ENCODE measurements at regions not wholly inside any gene's neighbourhood (a gene's known extent, or its start where the extent isn't known, plus 50 kb on each side); places are given as distances from the start of the nearest gene placed in this dataset.
A peak's percentile ranks its signal among the peaks of the same experiment; 100 is the strongest.

DNA sequence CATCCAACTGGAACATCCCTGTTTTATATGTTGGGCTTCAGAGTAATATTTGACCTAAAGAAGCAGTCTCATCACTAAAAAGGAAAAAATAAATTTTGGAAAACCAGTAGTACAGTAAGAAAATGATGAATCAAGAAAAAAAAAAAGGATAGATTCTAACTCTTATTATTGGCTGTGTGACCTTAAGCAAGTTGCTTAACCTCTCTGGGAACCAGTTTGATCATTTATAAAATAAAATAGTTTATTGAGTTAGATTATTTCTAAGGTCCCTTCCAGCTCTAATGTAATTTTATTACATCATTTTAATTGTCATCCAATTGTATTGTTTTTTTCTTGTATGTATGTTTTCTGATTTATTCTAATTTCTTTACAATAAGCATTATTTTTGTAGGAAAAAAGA is 127.0 kb downstream of the PRELID2 start:
- DNase-seq = no peak

DNA sequence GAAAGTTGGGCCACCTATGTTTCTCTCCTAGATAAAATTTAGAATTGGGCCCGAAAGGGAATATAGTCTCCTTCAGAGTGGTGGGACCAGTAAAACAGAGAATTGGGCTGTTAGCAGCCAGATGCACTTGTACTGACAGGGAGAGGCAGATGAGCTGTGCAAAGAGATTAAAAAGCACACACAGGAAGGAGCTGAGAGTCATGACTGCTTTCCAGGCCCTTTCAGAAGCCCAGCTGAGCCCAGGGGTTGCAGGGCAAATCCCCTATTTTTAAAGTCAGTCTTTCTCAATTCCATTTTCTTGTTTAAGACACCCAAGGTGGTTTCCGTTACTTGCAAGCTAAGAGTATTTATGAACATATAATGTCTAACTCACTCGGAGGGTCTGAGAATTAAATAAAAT is 130.4 kb downstream of the PRELID2 start:
- no peak for DNase-seq

GRCh38 chr5:145703856-145704255 is 131.3 kb downstream of the PRELID2 start:
- no peak for DNase-seq

GRCh38 chr5:145701404-145701803 is 133.7 kb downstream of the PRELID2 start:
- DNase-seq = no peak

DNA sequence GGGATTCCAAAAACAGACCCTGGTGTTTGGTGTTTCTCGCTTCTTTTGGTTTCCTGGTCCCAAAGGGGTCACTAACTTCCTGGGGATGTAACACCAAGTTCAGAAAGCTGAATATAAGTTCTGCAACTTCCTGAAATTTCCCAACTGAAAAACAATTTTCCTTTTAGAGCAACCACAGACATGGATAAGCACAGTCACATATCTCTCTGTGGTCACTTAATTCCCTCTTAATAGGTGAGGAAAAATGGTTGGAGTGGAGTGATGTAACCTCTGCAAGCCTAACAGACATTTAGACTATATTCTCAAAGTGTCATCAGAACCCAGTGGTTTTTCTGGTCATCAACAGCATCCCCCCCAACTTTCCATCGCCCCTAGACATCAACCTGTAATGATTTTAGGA is 135.3 kb downstream of the PRELID2 start:
- no peak for DNase-seq

- DNase-seq = no peak
Measured at GRCh38 chr5:145697251-145697990, 137.7 kb downstream of the PRELID2 start.

GRCh38 chr5:145689235-145689634 is 145.9 kb downstream of the PRELID2 start:
- DNase-seq = no peak

DNA sequence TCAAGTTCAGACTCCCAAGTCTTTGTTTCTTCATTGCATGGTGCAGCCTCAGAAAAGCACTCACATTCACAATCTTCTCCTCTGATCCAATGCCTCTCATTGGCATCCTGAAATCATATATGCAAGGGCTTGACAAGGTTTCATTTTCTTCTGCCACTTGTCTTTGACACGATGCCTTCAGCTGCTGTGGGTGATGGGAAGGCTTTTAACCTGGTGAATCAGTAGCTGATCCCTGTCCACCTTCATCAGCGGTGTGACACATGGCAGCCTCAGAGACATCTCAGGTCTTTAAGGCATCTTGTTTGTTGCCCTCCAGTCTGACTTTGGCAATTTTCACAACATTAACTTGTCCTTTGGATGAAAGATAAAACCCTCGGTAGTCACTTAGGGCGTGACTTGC is 147.2 kb downstream of the PRELID2 start:
- no peak for DNase-seq

GRCh38 chr5:145685417-145685816 is 149.7 kb downstream of the PRELID2 start:
- no peak for DNase-seq

- DNase-seq = no peak
Measured at GRCh38 chr5:145683431-145683830, 151.7 kb downstream of the PRELID2 start.

DNA sequence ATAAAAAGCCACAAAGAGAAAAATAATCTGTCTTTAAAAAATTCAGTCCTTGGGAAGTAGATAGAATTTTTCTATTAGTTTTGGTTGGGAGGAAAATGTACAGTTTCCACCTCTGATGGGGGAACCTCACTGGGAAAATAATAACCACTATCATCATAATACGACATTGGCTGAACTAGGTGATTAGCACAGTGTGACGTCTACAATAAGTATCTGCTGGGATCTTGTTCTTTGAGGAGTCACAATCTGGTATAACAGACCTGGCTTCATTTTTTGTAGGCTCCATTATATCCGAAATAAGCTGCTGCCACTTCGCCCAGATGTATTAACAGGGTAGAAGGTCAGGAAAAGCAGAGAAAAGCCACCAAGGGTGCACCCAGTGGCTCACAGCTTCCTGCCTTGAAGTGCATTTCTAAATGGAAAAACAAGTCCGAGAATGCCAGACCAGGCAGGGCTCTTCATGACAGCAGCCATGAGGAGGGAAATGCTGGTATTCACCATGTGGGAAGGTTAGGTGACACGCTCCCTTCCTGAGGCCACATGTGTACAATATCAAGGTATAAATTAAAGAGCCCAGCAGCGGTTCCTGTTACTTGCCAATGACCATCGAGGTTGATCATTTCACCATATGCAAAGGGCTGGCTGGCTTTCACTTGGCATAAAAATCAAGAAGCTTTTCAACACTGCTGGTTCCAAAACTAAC is 152.8 kb downstream of the PRELID2 start:
- no peak for DNase-seq

- no peak for DNase-seq
Measured at GRCh38 chr5:145681686-145682085, 153.5 kb downstream of the PRELID2 start.

DNA sequence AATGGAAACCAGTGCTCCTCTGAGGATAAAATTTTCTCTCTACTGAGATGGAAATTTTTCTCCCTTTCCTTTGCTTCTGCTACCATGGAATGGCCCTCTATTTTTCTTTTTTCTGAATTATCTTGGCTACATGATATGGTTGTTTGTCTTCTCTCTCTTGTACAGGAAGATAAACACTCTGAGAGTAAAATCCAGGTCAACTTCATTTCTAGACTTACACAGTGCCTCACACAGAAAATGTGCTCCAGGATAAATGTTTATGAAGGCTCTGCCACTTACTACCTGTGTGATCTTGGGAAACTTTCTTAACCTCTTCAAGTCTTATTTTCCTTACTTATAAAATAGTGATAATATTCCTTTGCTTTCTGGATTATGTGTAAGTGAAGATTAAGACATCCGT is 153.9 kb downstream of the PRELID2 start:
- DNase-seq = no peak

- DNase-seq = peak; percentile 69
Measured at GRCh38 chr5:145680767-145681166, 154.4 kb downstream of the PRELID2 start.

GRCh38 chr5:145680169-145680568 is 155.0 kb downstream of the PRELID2 start:
- DNase-seq = no peak

DNA sequence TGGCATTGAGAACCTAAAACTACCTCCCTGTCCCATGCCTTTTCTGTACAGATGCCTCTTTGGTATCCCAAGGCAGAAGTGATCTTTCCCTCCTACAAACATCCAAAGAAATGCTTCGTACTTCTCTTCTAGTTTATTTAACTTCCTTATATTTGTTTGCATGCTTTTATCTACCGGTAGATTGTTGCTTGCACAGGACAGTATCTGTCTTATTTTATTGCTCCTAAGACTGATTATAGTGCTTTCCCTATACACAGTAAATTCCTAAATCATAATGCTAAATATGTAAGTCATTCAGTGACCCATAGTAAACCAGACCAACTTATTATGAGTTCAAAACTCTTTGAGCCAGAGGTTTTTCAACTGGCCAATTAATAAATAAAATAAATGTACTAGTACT is 156.9 kb downstream of the PRELID2 start:
- DNase-seq = no peak

- no peak for DNase-seq
Measured at GRCh38 chr5:145673786-145674185, 161.4 kb downstream of the PRELID2 start.

DNA sequence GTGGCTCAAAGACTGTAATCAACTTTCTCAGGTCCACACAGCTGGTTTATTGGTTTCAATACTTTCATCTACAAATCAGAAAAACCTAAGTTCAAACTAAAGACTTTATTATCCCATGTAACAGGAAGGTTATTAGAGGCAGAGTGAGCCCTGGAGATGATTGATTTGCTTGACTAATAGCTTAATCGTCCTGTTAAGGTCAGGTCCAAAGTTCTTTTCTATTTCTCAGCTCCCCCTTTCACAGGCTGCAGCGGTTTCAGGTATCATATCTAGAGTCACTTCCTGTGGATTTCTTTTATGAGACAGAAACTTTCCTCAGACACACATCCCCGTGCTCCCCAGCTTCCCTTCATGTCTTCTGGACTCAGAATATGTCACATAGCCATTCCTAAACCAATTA is 166.4 kb downstream of the PRELID2 start:
- DNase-seq = no peak

DNA sequence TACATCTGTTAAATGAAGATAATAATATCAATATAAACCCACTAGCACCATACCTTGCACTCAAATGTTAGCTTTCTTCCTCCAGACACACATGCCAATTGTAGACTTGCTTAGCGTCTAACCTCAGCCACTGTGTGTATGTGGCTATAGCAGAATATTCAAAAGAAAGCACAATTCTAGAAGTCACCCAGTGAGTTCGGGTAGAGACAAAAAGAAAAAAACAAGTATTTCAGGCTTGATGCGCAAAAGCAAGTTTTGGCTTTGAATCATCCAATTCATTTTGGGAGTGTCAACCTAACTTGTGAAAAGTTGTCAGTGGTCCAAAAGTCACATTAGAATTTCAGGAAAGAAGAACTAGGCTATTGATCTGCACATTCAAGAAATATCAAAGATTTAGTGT is 167.4 kb downstream of the PRELID2 start:
- no peak for DNase-seq

- no peak for DNase-seq
Measured at GRCh38 chr5:145666591-145666990, 168.6 kb downstream of the PRELID2 start.

GRCh38 chr5:145661737-145662485 is 173.2 kb downstream of the PRELID2 start:
- DNase-seq = no peak

DNA sequence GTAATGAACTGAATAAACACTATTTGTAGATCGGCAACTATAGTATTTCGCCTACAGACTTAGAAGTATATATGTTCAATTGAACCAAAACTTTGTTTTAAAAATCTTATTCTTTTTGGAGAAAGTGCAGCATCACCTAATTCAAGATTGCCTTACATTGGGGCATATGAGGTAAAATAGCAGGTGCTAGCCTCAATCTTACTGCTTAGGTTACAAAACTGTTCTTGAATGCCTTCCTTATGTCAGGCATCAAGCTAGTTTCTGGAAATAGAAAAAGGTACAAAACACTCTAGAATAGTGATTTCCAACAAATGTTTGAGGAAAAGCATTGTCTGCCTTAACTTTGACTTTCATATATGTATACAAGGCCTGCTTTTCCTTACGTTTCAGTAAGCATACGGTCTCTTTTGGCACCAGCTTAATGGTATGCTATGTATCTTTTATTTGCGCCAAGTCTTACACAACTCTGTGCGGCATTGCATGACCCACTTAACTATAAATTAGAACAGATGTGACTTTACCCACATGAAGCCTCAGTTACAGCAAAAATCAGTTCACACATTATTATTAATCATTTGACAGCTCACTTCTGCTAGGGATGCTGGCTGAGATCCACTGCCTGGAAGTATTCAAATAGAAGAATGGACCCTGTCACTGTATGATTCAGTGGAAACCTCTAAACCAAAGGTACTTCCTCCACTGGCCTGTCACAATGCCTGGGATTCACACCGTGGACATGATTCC is 174.1 kb downstream of the PRELID2 start:
- no peak for DNase-seq
